Mesothelial cell of epicardium (in vitro differentiated cells): ENCODE measurements at regions not wholly inside any gene's neighbourhood (a gene's known extent, or its start where the extent isn't known, plus 50 kb on each side); places are given as distances from the start of the nearest gene placed in this dataset.
A peak's percentile ranks its signal among the peaks of the same experiment; 100 is the strongest.

Experiments used
- DNase-seq, 2 experiments: peaks; one replicate each; pipeline ENCODE4 v3.0.0; 2021; ENCODE audit warnings: low spot score in 2 of 2; ENCODE audit not compliant: unreplicated experiment in 2 of 2
- H3K27ac Mint-ChIP-seq: 2 replicates; pipeline ENCODE4 v1.8.0; 2021; ENCODE audit warnings: mixed read lengths
- H3K27me3 Mint-ChIP-seq: 2 replicates; pipeline ENCODE4 v1.8.0; 2021; ENCODE audit warnings: low read depth, mixed read lengths
- H3K36me3 Mint-ChIP-seq: 2 replicates; pipeline ENCODE4 v1.8.0; 2021; ENCODE audit warnings: mixed read lengths
- H3K4me1 Mint-ChIP-seq: 2 replicates; pipeline ENCODE4 v1.8.0; 2021; ENCODE audit warnings: mixed read lengths
- H3K4me3 Mint-ChIP-seq: 2 replicates; pipeline ENCODE4 v1.8.0; 2021; ENCODE audit warnings: mild to moderate bottlenecking, moderate library complexity, mixed read lengths
- H3K9me3 Mint-ChIP-seq: 2 replicates; pipeline ENCODE4 v1.8.0; 2021; ENCODE audit warnings: mixed read lengths
- TF ChIP-seq, protein P1 (sequence below): fragments of 200-600 bp; sonication (generic); IDR thresholded peaks from one replicate; pipeline ENCODE4 v1.5.0; 2021; ENCODE audit warnings: antibody characterized with exemption; ENCODE audit not compliant: unreplicated experiment

DNA sequence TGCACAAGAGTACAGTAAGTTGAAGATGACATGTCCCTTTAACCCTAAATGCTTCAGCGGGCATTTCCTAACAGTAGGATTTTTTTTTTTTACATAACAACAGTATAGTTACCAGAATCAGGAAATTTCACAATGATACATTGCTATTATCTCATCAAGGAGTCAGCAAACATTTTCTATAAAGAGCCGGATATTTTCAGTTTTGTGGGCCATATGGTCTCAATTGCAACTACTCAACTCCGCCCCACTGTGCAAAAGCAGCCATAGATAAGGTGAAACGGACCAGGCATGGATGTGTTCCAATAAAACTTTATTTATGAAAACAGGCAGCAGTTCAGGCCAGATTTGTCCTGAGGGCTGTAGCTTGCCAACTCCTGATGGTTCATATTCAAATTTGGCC is 130.6 kb downstream of the SMAD6 start:
- H3K9me3 Mint-ChIP-seq: no peaks in the 10 kb centered on the region
- H3K27me3 Mint-ChIP-seq: no peaks in the 10 kb centered on the region
- H3K4me1 Mint-ChIP-seq: peaks cover 62% of the 10 kb centered on the region
- DNase-seq: no peak
- TF ChIP-seq, protein P1, sequence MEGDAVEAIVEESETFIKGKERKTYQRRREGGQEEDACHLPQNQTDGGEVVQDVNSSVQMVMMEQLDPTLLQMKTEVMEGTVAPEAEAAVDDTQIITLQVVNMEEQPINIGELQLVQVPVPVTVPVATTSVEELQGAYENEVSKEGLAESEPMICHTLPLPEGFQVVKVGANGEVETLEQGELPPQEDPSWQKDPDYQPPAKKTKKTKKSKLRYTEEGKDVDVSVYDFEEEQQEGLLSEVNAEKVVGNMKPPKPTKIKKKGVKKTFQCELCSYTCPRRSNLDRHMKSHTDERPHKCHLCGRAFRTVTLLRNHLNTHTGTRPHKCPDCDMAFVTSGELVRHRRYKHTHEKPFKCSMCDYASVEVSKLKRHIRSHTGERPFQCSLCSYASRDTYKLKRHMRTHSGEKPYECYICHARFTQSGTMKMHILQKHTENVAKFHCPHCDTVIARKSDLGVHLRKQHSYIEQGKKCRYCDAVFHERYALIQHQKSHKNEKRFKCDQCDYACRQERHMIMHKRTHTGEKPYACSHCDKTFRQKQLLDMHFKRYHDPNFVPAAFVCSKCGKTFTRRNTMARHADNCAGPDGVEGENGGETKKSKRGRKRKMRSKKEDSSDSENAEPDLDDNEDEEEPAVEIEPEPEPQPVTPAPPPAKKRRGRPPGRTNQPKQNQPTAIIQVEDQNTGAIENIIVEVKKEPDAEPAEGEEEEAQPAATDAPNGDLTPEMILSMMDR: no peak
- H3K36me3 Mint-ChIP-seq: no peaks in the 10 kb centered on the region
- peak overlapping the region; percentile 89 for H3K27ac Mint-ChIP-seq
- H3K4me3 Mint-ChIP-seq: no peak overlapping the region

DNA sequence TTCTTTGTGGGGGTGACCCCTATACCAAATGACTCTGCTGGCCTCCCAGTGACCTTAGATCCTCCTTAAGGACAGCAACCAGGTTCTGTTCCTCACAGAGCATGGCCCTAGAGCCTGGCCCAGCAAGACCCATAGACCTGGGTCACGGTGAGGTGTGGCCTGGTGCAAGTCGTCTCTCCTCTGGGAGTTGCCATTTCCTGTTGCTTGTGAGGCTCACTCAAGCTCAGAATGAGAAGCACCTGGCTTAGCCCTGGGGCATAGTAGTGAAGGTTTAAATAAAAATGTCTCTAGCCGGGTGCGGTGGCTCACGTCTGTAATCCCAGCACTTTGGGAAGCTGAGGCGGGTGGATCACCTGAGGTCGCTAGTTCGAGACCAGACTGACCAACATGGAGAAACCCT is 131.3 kb downstream of the SMAD6 start:
- peaks cover 55% of the 10 kb centered on the region for H3K4me1 Mint-ChIP-seq
- H3K9me3 Mint-ChIP-seq: no peaks in the 10 kb centered on the region
- H3K27ac Mint-ChIP-seq: peak overlapping the region; percentile 89
- H3K36me3 Mint-ChIP-seq: no peaks in the 10 kb centered on the region
- H3K4me3 Mint-ChIP-seq: no peak overlapping the region
- TF ChIP-seq, protein P1: no peak
- DNase-seq: no peak
- no peaks in the 10 kb centered on the region for H3K27me3 Mint-ChIP-seq

DNA sequence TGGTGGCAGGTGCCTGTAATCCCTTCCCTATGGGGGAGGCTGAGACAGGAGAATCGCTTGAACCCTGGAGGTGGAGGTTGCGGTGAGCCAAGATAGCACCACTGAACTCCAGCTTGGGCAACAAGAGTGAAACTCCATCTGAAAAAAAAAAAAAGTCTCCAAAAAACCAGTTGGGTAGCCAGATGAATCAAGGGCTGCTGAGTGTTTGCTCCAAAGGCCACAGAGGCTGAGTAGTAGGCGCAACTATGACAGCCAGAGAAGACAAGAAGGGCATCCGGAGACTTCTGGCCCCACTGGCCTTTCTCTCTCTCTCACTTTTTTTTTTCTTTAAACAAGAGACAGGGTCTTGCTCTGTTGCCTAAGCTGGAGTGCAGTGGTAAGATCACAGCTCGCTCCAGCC is 131.8 kb downstream of the SMAD6 start:
- TF ChIP-seq, protein P1: no peak
- H3K4me1 Mint-ChIP-seq: peaks cover 55% of the 10 kb centered on the region

DNA sequence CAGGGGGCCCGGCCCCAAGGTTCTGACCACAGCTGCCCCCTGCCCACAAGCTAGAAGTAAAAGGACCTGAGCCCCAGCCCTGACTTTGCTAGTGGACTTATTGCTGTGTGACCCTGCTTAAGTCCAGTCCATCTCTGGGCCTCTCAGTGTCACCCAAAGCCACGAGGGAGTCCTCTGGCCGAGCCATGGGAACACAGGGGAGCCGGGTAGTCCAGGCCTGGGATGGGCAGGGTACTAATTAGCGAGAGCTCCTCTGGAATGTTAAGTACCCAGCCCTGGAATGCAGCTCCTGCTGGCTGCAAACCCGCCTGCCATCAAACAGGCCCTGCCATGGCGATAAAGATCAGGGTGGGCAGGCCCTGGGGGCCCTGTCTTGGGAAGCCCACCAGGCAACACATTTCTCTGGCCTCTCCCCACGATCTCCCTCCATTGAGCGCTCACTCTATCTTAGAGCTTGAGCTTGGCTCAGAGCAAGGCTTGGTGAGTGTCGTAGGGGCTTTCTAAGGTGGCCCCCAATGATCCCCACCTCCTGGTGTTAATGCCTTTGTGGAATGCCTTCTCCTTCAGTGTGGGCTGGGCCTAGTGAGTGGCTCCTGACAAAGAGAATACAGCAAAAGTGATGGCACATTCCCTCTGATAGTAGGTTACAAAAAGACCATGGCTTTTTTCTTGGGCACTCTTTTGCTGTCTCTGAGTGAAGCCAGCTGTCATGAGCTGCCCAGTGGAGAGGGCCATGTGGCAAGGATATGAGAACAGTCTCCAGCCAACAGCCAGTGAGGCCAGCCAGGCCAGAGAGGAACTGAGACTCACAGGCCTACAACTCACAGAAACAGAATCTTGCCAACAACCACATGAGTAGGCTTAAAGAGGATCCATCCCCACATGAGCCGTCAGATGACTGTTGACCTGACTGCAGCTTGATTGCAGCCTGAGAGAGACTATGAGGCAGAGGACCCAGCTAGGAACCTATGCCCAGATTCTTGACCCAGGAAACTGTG is 133.1 kb downstream of the SMAD6 start:
- DNase-seq: no peak
- H3K27ac Mint-ChIP-seq: peak overlapping the region; percentile 89
- H3K4me1 Mint-ChIP-seq: peaks cover 57% of the 10 kb centered on the region
- no peak overlapping the region for H3K4me3 Mint-ChIP-seq
- TF ChIP-seq, protein P1: no peak
- no peaks in the 10 kb centered on the region for H3K9me3 Mint-ChIP-seq
- H3K36me3 Mint-ChIP-seq: no peaks in the 10 kb centered on the region
- H3K27me3 Mint-ChIP-seq: no peaks in the 10 kb centered on the region

More for the DNA sequence above, 131.8 kb downstream of the SMAD6 start:
- H3K27ac Mint-ChIP-seq: peak overlapping the region; percentile 89
- no peak overlapping the region for H3K4me3 Mint-ChIP-seq
- H3K27me3 Mint-ChIP-seq: no peaks in the 10 kb centered on the region
- H3K36me3 Mint-ChIP-seq: no peaks in the 10 kb centered on the region
- DNase-seq: no peak
- H3K9me3 Mint-ChIP-seq: no peaks in the 10 kb centered on the region

DNA sequence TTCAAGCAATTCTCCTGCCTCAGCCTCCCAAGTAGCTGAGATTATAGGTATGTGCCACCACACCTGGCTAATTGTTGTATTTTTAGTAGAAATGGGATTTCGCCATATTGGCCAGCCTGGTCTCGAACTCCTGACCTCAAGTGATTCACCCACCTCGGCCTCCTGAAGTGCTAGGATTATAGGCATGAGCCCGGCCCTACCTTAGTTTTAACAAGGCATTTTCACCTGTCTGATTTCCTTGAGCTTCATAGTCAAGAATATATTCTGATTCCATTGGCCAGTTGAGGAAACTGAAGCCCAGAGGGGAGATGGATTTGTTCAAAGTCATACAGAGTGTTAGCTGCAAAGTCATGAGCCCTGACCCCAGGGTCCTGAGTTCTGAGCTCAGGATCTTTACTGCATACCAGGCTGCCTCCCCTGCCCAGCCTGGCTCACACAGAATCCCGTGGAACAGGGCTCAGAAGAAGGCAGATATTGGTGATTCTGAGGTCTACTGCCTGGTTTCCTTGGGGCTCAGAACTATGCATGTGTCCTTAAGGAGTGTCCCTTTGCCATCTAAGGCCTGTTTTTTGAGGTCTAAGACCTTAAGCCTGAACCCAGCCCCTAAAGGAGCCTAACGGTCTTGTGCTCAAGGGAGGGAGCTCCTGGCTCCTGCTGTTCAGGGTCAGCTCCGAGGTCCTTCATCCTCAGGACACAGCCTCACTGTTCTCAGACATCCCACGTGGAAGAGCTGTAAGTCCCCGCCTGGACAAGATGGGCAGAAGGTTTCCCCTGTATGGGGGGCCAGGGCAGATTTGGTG is 134.4 kb downstream of the SMAD6 start:
- peaks cover 54% of the 10 kb centered on the region for H3K4me1 Mint-ChIP-seq

More for the DNA sequence above, 134.4 kb downstream of the SMAD6 start:
- Mint-ChIP-seq H3K27ac (peak overlapping the region; percentile 30), H3K36me3 (no peaks in the 10 kb centered on the region), H3K9me3 (no peaks in the 10 kb centered on the region), H3K4me3 (no peak overlapping the region), H3K27me3 (no peaks in the 10 kb centered on the region)
- no peak for DNase-seq
- TF ChIP-seq, protein P1: no peak
